ENCODE measurements at regions not wholly inside any gene's neighbourhood (a gene's known extent, or its start where the extent isn't known, plus 50 kb on each side); places are given as distances from the start of the nearest gene placed in this dataset.

DNA sequence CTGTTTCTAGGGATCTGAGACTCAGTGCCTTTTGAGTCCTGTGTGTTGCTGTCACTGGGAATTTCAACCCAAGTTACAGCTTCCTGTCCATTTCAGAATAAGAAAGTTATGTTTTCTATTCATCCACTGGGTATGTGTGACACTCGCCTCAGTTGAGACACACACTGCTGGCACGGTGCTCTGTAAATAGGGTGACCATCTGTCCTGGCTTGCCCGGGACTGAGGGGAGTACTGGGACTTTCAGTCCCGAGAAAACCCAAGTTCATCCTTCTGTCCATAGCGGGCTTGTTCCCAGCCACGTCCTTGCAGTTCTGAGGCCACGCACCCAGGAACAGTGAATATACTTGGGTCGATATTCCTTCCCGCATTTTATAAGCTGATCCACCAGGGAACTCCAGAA lies 56.3 kb upstream of the DISP3 start:
- no peak overlapping the region for H2AFZ ChIP-seq (ENCODE audit: low read depth, low read length)
- no peaks in the 10 kb centered on the region for H3K36me3 ChIP-seq (ENCODE audit: control insufficient read depth in 2 of 2, extremely low read depth in 1 of 2, insufficient read depth in 2 of 2, low read length in 2 of 2)
- H3K4me2 ChIP-seq (ENCODE audit: insufficient read depth, low read length): no peak overlapping the region
- DNase-seq (ENCODE audit: low read depth, low spot score) (no peak), FAIRE-seq (no peak)
- no peaks in the 10 kb centered on the region for H3K79me2 ChIP-seq (ENCODE audit: control insufficient read depth, insufficient read depth, low read length)
- no peaks in the 10 kb centered on the region for H3K9me3 ChIP-seq (replicated peaks; ENCODE audit: control insufficient read depth, insufficient read depth, low read length)
- no peak overlapping the region for H3K4me3 ChIP-seq (replicated peaks in 1 of 3; ENCODE audit: insufficient read depth in 1 of 3, low read depth in 1 of 3, low read length in 3 of 3)
- dilution Hi-C loops (cut with MboI; ENCODE audit: extremely low pct_ligation_motif_present, low sequenced_read_pairs) (no loop called here), intact Hi-C loops (cut with micrococcal nuclease) (no loop called here)
- H3K27ac ChIP-seq (ENCODE audit: insufficient read depth, low read depth, low read length): no peak overlapping the region
- H3K27me3 ChIP-seq (ENCODE audit: control insufficient read depth in 2 of 2, insufficient read depth in 2 of 2, low read length in 2 of 2): no peaks in the 10 kb centered on the region
- no TSS peak for BruUV-seq (replicated peaks)
- H3K9me1 ChIP-seq (replicated peaks; ENCODE audit: control insufficient read depth, extremely low read depth, insufficient read depth, low read length): no peaks in the 10 kb centered on the region
- TF ChIP-seq JUN (IDR thresholded peaks at IDR 0.05; ENCODE audit: borderline replicate concordance, insufficient read depth, insufficient read length, low read depth): no peak
- no peak for TF ChIP-seq EZH2 (IDR thresholded peaks at IDR 0.05; ENCODE audit: borderline replicate concordance, low read depth, low read length, severe bottlenecking)
- TF ChIP-seq, protein P1, sequence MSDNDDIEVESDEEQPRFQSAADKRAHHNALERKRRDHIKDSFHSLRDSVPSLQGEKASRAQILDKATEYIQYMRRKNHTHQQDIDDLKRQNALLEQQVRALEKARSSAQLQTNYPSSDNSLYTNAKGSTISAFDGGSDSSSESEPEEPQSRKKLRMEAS (IDR thresholded peaks at IDR 0.05; ENCODE audit: insufficient read depth, insufficient read length): no peak
- no peak for TF ChIP-seq POLR2AphosphoS5 (IDR thresholded peaks at IDR 0.05; ENCODE audit: insufficient read depth, low read depth, low read length)
- no peak for TF ChIP-seq FOS (IDR thresholded peaks at IDR 0.05; ENCODE audit: borderline replicate concordance, insufficient read depth, low read length)
- TF ChIP-seq POLR2A (IDR thresholded peaks at IDR 0.05; ENCODE audit: low read depth, low read length): no peak
- TF ChIP-seq GATA2 (IDR thresholded peaks at IDR 0.05; ENCODE audit: insufficient read depth, insufficient read length, low read depth, low read length): no peak
- no peak for TF ChIP-seq MYC (IDR thresholded peaks at IDR 0.05; ENCODE audit: low read depth, low read length)
- TF ChIP-seq, protein P2, sequence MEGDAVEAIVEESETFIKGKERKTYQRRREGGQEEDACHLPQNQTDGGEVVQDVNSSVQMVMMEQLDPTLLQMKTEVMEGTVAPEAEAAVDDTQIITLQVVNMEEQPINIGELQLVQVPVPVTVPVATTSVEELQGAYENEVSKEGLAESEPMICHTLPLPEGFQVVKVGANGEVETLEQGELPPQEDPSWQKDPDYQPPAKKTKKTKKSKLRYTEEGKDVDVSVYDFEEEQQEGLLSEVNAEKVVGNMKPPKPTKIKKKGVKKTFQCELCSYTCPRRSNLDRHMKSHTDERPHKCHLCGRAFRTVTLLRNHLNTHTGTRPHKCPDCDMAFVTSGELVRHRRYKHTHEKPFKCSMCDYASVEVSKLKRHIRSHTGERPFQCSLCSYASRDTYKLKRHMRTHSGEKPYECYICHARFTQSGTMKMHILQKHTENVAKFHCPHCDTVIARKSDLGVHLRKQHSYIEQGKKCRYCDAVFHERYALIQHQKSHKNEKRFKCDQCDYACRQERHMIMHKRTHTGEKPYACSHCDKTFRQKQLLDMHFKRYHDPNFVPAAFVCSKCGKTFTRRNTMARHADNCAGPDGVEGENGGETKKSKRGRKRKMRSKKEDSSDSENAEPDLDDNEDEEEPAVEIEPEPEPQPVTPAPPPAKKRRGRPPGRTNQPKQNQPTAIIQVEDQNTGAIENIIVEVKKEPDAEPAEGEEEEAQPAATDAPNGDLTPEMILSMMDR (IDR thresholded peaks at IDR 0.05; ENCODE audit: extremely low read depth in 1 of 2, insufficient read depth in 1 of 2, low read depth in 1 of 2, low read length in 2 of 2): no peak
- POLR2A ChIA-PET: no interaction called here
- CTCF ChIA-PET: interaction anchor here (1.3 kb wide), 1 partner anchor 65 kb away, joined by 3 read pairs; no protein-coding TSS in a partner anchor
- no peaks in the 10 kb centered on the region for H3K4me1 ChIP-seq (ENCODE audit: control insufficient read depth, extremely low read depth, insufficient read depth, low read length)
- H4K20me1 ChIP-seq (replicated peaks; ENCODE audit: control insufficient read depth, extremely low read depth, insufficient read depth, low read length): no peaks in the 10 kb centered on the region
- no peak overlapping the region for H3K9ac ChIP-seq (replicated peaks; ENCODE audit: extremely low read depth, insufficient read depth, low read length)

Measured in endothelial cell of umbilical vein (primary cell).